PFSK-1 (cell line): ENCODE measurements at regions not wholly inside any gene's neighbourhood (a gene's known extent, or its start where the extent isn't known, plus 50 kb on each side); places are given as distances from the start of the nearest gene placed in this dataset.

Experiments
- FOXP2 ChIP-seq: optimal IDR thresholded peaks from 2 replicates; pipeline ENCODE3; 2011; ENCODE audit warnings: borderline replicate concordance, control low read depth, inconsistent platforms; ENCODE audit not compliant: insufficient read depth; ENCODE audit errors: extremely low read length, extremely low read depth
- POLR2AphosphoS5 ChIP-seq: IDR thresholded peaks from 2 replicates; pipeline ENCODE4 v1.6.1; 2012; ENCODE audit warnings: low read depth, mild to moderate bottlenecking, control low read depth, low read length, moderate library complexity
- REST ChIP-seq, 2 experiments: IDR thresholded peaks; 2 replicates each; pipeline versions ENCODE4 v1.6.1 to v1.8.0; 2011 to 2012; ENCODE audit warnings: low read depth in 2 of 2, low read length in 2 of 2, control low read depth in 1 of 2, inconsistent platforms in 1 of 2, mild to moderate bottlenecking in 1 of 2, moderate library complexity in 1 of 2; ENCODE audit not compliant: insufficient read depth in 1 of 2
- SIN3A ChIP-seq: IDR thresholded peaks from 2 replicates; pipeline ENCODE4 v1.6.1; 2012; ENCODE audit warnings: mild to moderate bottlenecking, low read length, moderate library complexity, borderline replicate concordance; ENCODE audit not compliant: insufficient read depth
- TAF1 ChIP-seq: IDR thresholded peaks from 2 replicates; pipeline ENCODE4 v1.6.1; 2012; ENCODE audit warnings: low read length, control low read depth, borderline replicate concordance; ENCODE audit not compliant: insufficient read depth

- TF ChIP-seq POLR2AphosphoS5 (no peak), SIN3A (no peak), REST (IDR thresholded peaks at IDR 0.05; ENCODE audit: insufficient read depth in 1 of 2, low read depth in 2 of 2, low read length in 2 of 2) (no peak), TAF1 (no peak)
Measured at GRCh38 chr4:111556141-111556781, 589.0 kb upstream of the FAM241A start.

- TF ChIP-seq REST (IDR thresholded peaks at IDR 0.05; ENCODE audit: insufficient read depth in 1 of 2, low read depth in 2 of 2, low read length in 2 of 2) (no peak), POLR2AphosphoS5 (no peak), FOXP2 (no peak), TAF1 (no peak), SIN3A (no peak)
Measured at GRCh38 chr4:111556851-111557250, 588.4 kb upstream of the FAM241A start.

DNA sequence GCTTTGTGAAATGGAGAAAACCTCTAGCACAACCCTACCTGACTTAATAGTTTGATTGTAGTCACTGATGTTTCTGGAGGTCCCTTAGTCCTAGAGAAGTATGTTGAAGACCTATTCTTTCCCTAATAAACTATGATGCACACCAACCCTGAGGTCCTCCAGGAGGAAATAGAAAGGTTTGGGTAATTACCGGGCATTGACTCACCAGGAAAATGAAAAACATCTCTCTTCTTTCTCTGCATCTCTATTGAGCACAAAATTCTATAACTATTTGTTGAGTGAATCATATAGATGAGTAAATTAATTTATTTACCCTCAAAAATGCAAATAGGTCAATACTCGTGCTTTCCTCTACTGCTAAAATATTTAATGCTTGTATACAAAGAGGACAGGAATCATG lies 582.4 kb upstream of the FAM241A start:
- TF ChIP-seq TAF1 (no peak), REST (IDR thresholded peaks at IDR 0.05; ENCODE audit: insufficient read depth in 1 of 2, low read depth in 2 of 2, low read length in 2 of 2) (no peak), POLR2AphosphoS5 (no peak), SIN3A (no peak), FOXP2 (no peak)

DNA sequence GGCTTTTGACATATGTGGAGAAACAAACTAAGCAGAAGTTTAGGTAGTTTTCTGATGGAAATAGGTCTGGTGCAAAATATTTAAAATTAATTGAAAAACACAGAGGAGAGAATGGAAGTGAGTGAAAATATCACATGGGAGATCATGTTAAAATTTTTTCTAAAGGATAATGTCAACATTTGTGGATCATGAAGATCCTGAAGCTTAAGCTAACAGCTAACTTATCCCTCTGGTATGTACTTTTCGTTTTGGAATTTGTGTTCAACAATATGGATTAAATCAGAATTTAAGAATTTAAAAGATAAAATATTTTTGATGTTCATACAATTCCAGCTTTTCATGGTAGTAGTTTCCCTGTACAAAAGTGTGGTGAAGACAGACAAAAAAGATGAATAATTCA lies 572.8 kb upstream of the FAM241A start:
- TF ChIP-seq POLR2AphosphoS5 = no peak
- no peak for TF ChIP-seq REST (IDR thresholded peaks at IDR 0.05; ENCODE audit: insufficient read depth in 1 of 2, low read depth in 2 of 2, low read length in 2 of 2)
- TF ChIP-seq FOXP2 = no peak
- TF ChIP-seq TAF1 = no peak
- TF ChIP-seq SIN3A = no peak

- TF ChIP-seq FOXP2 (no peak), POLR2AphosphoS5 (no peak), SIN3A (no peak), TAF1 (no peak)
Measured at GRCh38 chr4:111573386-111573785, 571.9 kb upstream of the FAM241A start.
